Keratinocyte (primary cell): ENCODE measurements at regions not wholly inside any gene's neighbourhood (a gene's known extent, or its start where the extent isn't known, plus 50 kb on each side); places are given as distances from the start of the nearest gene placed in this dataset.

ENCODE experiments used
- DNase-seq: peaks from one replicate; pipeline ENCODE4 v3.0.0-alpha.2; 2011; ENCODE audit warnings: low read depth, missing footprints, low spot score
- FAIRE-seq: peaks from 2 replicates; lab custom pipeline; 2011; peaks lifted over from hg19 to GRCh38; lab: Jason Lieb, UNC
- H2AFZ ChIP-seq: 2 replicates; pipeline ENCODE4 v1.6.0; 2012; ENCODE audit warnings: low read length, control low read depth, inconsistent platforms; ENCODE audit not compliant: control insufficient read depth
- H3K27ac ChIP-seq: 2 replicates; pipeline ENCODE4 v1.5.1; 2011; ENCODE audit warnings: low read length; ENCODE audit not compliant: control insufficient read depth, insufficient read depth
- H3K27me3 ChIP-seq: 3 replicates; pipeline ENCODE4 v1.6.0; 2011; ENCODE audit warnings: low read length; ENCODE audit not compliant: control insufficient read depth, insufficient read depth; ENCODE audit errors: extremely low read depth
- H3K36me3 ChIP-seq, 2 experiments: 2 replicates in 1 of 2; 3 replicates in 1 of 2; pipeline ENCODE4 v1.5.1; 2011; ENCODE audit warnings: low read length in 2 of 2, mild to moderate bottlenecking in 1 of 2; ENCODE audit not compliant: control insufficient read depth in 2 of 2, insufficient read depth in 2 of 2; ENCODE audit errors: extremely low read depth in 1 of 2
- H3K4me1 ChIP-seq: 3 replicates; pipeline ENCODE4 v1.5.1; 2011; ENCODE audit warnings: low read length; ENCODE audit not compliant: control insufficient read depth, insufficient read depth; ENCODE audit errors: extremely low read depth
- H3K4me2 ChIP-seq: 3 replicates; pipeline ENCODE4 v1.6.0; 2011; ENCODE audit warnings: low read depth, low read length; ENCODE audit not compliant: control insufficient read depth, insufficient read depth; ENCODE audit errors: extremely low read depth
- H3K4me3 ChIP-seq, 3 experiments: fragments of 200-600 bp in 1 of 3; sonication (generic) in 1 of 3; 2 replicates in 2 of 3; 3 replicates in 1 of 3; pipeline ENCODE4 v1.5.1; 2011 to 2016; ENCODE audit warnings: low read length in 3 of 3, mild to moderate bottlenecking in 3 of 3, control low read depth in 2 of 3, inconsistent platforms in 1 of 3, low read depth in 1 of 3, mixed read lengths in 1 of 3, mixed run types in 1 of 3, moderate library complexity in 1 of 3; ENCODE audit not compliant: control insufficient read depth in 2 of 3, insufficient read depth in 2 of 3; ENCODE audit errors: extremely low read depth in 1 of 3
- H3K79me2 ChIP-seq: 2 replicates; pipeline ENCODE4 v1.6.0; 2012; ENCODE audit warnings: low read length; ENCODE audit not compliant: control insufficient read depth, insufficient read depth
- H3K9ac ChIP-seq: 3 replicates; pipeline ENCODE4 v1.6.0; 2011; ENCODE audit warnings: low read length; ENCODE audit not compliant: control insufficient read depth, insufficient read depth; ENCODE audit errors: extremely low read depth
- H3K9me1 ChIP-seq: 3 replicates; pipeline ENCODE4 v1.6.0; 2011; ENCODE audit warnings: low read length; ENCODE audit not compliant: control insufficient read depth, insufficient read depth; ENCODE audit errors: extremely low read depth
- H3K9me3 ChIP-seq: 2 replicates; pipeline ENCODE4 v1.5.1; 2012; ENCODE audit warnings: low read depth, low read length; ENCODE audit not compliant: control insufficient read depth
- H4K20me1 ChIP-seq: 3 replicates; pipeline ENCODE4 v1.6.0; 2011; ENCODE audit warnings: low read length; ENCODE audit not compliant: control insufficient read depth, insufficient read depth; ENCODE audit errors: extremely low read depth
- CTCF ChIP-seq, 3 experiments: IDR thresholded peaks in 1 of 3; conservative IDR thresholded peaks in 1 of 3; optimal IDR thresholded peaks in 1 of 3; 2 replicates in 2 of 3; 3 replicates in 1 of 3; pipeline versions ENCODE3 to v1.5.1; 2011; ENCODE audit warnings: low read length in 3 of 3, mild to moderate bottlenecking in 3 of 3, moderate library complexity in 2 of 3, control low read depth in 1 of 3, inconsistent platforms in 1 of 3; ENCODE audit not compliant: insufficient read depth in 2 of 3; ENCODE audit errors: extremely low read depth in 1 of 3
- EZH2 ChIP-seq: IDR thresholded peaks from one replicate; pipeline ENCODE4 v1.6.1; 2012; ENCODE audit warnings: inconsistent platforms, mild to moderate bottlenecking, low read length, moderate library complexity
- dilution Hi-C: fragments of 300-500 bp; cut with MboI; formaldehyde crosslinking; loops from one replicate; pipeline ENCODE4 v1.7.0; 2020; ENCODE audit warnings: low sequenced_read_pairs; ENCODE audit not compliant: extremely low pct_ligation_motif_present

- no peak overlapping the region for H3K4me3 ChIP-seq
- dilution Hi-C loops, result no loop called here
- no peak overlapping the region for H3K4me2 ChIP-seq
- TF ChIP-seq CTCF (optimal IDR thresholded peaks at IDR 0.05 in 1 of 3, IDR thresholded peaks at IDR 0.05 in 1 of 3, conservative IDR thresholded peaks at IDR 0.05 in 1 of 3; ENCODE audit: extremely low read depth in 1 of 3, insufficient read depth in 2 of 3, low read length in 3 of 3) (peak in 1 of 3 experiments; percentile 33), EZH2 (no peak)
- H3K9me3 ChIP-seq, result no peaks in the 10 kb centered on the region
- H3K9me1 ChIP-seq, result no peaks in the 10 kb centered on the region
- DNase-seq, result no peak
- no peak overlapping the region for H2AFZ ChIP-seq
- H3K36me3 ChIP-seq, result no peaks in the 10 kb centered on the region
- H4K20me1 ChIP-seq, result no peaks in the 10 kb centered on the region
- H3K9ac ChIP-seq, result no peak overlapping the region
- H3K27ac ChIP-seq, result no peak overlapping the region
- FAIRE-seq, result no peak
- H3K4me1 ChIP-seq, result no peaks in the 10 kb centered on the region
- H3K79me2 ChIP-seq, result no peaks in the 10 kb centered on the region
- no peaks in the 10 kb centered on the region for H3K27me3 ChIP-seq
Measured at GRCh38 chr6:117776441-117776840, 101.2 kb downstream of the NUS1 start.

- no peak for DNase-seq
- H4K20me1 ChIP-seq, result no peaks in the 10 kb centered on the region
- H3K79me2 ChIP-seq, result no peaks in the 10 kb centered on the region
- H3K9ac ChIP-seq, result no peak overlapping the region
- H3K4me1 ChIP-seq, result no peaks in the 10 kb centered on the region
- no peaks in the 10 kb centered on the region for H3K9me1 ChIP-seq
- no peaks in the 10 kb centered on the region for H3K27me3 ChIP-seq
- no peak overlapping the region for H2AFZ ChIP-seq
- FAIRE-seq, result no peak
- no peak overlapping the region for H3K27ac ChIP-seq
- no peaks in the 10 kb centered on the region for H3K36me3 ChIP-seq
- H3K9me3 ChIP-seq, result no peaks in the 10 kb centered on the region
- no peak overlapping the region for H3K4me3 ChIP-seq
- dilution Hi-C loops, result no loop called here
- H3K4me2 ChIP-seq, result no peak overlapping the region
- no peak for TF ChIP-seq EZH2
- no peak for TF ChIP-seq CTCF (optimal IDR thresholded peaks at IDR 0.05 in 1 of 3, IDR thresholded peaks at IDR 0.05 in 1 of 3, conservative IDR thresholded peaks at IDR 0.05 in 1 of 3; ENCODE audit: extremely low read depth in 1 of 3, insufficient read depth in 2 of 3, low read length in 3 of 3)
Measured at GRCh38 chr6:117781550-117781949, 106.3 kb downstream of the NUS1 start.
